Activated CD4-positive, alpha-beta T cell treated with anti-CD3 and anti-CD28 coated beads, Interleukin-2, amount 50 U/mL, for 24 hours (primary cell): ENCODE measurements at regions not wholly inside any gene's neighbourhood (a gene's known extent, or its start where the extent isn't known, plus 50 kb on each side); places are given as distances from the start of the nearest gene placed in this dataset.

ENCODE experiments used
- DNase-seq, 2 donors: peaks; one replicate each; pipeline ENCODE4 v3.0.0-alpha.2; 2020; ENCODE audit warnings: low read depth in 1 of 2, low spot score in 1 of 2

DNA sequence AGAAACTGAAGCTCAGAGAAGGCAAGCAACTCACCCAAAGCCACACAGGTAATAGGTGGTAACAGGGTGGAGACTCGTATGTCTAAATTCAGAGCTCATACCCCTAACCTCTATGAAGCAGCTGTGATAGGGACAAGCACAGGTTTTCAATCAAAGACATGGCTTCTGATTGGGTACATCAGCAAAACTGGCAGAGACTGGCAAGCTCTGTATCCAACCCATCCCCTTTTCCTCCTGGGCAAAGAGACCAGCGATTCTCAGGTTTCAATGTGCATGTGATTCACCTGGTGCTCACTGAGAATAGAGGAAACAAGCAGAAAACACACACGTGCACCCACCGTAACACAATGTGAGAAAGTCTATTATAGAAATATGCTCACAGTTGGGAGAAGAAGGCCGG is 153.0 kb downstream of the SMIM20 start:
- DNase-seq, result no peak

DNA sequence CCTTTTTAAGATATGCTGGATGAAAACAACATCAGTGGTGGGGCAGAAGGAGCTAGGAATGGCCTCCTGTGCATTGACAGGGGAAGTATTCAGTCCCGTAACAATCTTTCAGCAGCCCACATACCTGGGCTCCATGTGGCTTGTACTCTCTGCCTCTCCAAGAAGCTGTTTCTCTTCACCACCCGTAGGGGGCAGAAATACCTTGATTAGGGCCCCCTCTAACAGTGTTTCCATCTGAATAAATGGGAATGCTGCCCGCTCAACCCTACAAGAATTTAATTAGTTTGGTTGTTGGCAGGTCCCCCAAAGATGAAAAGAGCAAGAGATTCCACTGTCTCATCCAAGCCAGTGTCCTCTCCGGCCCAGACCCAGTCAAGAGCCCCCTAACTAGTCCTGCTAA is 155.2 kb downstream of the SMIM20 start:
- DNase-seq, result no peak

DNA sequence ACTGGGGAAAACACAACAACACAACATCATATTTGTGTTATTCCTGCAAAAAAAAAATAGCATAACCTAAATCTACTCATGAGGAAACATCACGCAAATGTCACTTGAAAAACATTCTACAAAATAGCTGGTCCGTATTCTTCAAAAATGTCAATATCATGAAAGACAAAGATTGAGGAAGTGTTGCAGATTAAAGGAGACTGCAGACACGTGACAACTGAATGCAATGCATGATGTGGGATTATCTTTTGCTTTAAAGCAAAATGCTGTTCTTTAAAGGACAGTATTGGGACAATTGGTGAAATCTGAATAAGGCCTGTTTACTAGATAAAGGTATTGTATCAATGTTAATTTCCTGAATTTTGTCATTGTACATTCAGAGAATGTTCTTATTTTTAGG is 157.7 kb downstream of the SMIM20 start:
- DNase-seq, result no peak

DNA sequence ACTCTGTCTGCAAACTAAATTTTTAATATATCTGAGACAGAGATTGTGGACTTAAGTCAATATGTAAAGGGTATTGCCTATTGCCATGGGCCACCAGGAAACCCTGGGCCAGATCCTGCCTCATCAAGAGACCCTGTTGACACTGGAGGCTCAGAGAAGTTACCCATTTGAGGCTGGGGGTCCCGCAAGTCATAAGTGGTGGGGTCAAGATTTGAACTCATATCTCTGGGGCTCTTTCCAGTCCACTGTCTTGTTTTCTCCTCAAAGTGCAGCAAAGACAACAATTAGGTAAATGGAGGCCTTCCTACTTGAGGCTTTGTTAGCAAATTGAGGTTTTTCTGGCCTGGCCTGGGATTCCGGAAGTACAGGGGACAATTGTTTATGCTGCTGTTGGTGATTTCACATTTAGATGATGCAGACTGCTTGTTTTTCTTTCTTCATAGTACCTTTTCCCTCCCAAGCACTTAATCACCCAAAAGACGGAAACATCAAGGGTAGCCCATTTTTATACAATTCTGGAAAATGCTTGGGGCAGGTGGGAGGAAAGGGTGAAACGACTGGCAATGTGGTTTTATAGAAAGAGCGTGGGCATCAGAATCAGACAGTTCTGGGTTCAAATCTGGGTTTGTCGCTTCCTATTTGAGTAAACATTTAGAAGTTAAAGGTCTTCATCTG is 160.0 kb downstream of the SMIM20 start:
- peak in 1 of 2 donors; percentile 54 for DNase-seq

DNA sequence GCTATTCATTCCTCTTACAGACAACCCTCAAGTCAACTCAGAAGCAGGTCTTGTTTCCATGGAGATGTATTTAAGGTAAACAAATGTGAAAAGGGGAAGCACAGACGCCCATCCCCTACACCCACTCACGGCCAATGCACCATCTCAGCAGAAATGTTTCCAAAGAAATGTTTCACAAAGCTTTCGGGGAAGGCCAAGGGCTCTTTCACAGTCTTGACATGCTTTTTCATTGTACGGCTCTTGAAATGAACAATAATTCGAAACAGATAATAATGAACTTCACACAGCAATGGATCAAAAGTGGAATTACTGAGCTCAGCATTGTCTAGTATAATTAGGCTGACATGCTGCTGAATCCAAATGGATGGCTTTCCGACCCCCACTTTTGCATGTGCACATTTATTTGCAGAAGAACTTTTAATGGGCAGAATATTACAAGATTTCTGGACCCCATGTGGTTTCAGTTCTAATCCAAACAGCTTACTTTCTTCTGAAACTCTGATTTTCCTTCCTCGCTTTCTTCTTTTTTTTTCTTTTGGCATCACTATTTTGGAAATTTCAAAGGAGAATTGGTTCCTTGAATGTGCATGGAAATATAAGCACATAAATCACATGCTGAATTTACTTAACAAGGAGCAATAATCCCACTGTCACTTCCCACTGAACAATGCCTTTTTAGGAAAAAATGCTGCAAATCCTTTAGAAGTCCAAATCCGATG is 160.9 kb downstream of the SMIM20 start:
- DNase-seq, result peak; percentile 28 to 72

DNA sequence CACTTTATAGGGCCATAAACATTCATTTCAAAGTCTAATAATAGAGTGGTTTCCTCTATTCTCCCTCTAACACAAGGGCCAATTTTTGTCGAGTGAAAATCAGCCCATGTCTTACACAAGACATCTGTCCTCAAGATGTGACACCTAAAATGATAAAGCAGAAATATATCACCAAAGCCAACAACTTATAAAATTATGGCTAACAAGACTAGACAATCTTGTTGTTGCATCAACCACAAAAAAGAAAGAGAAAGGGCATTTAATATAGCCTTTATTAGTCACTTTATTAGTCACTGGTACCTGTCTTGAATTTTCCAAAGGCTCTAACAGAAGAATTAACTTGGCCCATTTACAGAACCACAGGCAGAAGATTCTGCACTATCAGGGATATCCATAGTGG is 161.6 kb downstream of the SMIM20 start:
- no peak for DNase-seq

DNA sequence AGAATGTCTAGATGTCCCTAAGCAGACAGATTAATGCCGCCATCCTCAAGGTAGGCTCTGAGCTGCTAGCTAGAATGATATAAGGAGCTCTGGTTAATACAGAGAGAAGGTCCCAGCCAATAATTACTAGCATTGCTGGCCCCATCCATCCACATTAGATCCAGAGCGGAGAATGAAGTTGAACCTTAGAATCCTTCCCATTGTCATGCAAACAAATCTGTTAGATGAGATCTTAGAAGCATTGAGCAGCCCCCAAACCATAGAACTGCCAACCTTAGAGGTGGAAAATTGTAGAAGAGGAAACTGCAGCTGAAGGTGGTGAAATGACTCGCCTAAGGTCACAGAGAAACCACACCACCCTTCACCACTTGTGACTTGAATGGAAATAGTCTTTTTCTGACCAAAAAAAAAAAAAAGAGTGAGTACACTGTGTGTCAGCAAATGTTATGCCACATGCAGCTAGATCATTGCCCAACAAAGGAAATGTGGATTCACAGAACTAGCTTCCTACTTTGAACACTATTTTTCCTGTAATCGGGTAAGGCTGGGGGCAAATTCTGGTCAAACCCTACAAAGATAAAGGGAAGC is 162.1 kb downstream of the SMIM20 start:
- DNase-seq, result peak in 1 of 2 donors; percentile 59

DNA sequence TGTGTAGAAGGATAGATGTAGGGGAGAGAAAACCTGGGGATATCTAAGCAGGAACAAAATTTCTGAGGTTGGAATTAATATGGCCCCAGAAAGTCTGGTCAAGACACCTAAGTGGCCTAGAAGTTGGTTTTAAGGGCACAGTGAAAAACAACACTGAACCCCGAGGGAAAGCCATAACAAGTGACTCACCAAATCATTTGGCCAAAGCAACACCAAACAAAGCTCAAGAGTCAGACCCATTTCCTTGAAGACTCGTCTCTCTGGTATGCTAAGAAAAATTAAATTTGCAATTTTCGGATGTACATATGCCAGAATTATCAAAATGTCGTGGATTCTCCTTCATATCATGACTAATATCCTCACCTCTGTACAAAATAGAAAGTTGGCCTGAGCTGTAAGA is 162.9 kb downstream of the SMIM20 start:
- no peak for DNase-seq

DNA sequence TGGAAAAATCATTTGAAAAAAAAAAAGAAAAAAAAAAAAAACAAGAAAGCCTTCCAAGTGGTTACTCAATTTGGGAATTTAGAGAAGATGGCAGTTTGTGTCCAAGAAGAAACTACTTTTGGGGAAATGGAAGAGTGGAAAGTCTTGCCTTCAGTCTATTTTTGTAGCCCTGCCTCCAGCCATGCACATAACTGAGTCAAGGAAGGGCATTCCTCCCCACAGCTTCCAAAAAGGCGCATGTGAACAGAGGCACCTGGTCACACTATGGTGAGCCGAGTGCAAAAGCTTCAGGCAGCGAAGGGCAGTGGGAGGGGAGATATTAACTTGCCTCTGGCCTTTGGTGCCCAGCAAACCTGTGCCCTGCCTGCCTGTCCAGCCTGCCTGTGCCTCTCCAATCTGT is 163.7 kb downstream of the SMIM20 start:
- DNase-seq, result no peak

DNA sequence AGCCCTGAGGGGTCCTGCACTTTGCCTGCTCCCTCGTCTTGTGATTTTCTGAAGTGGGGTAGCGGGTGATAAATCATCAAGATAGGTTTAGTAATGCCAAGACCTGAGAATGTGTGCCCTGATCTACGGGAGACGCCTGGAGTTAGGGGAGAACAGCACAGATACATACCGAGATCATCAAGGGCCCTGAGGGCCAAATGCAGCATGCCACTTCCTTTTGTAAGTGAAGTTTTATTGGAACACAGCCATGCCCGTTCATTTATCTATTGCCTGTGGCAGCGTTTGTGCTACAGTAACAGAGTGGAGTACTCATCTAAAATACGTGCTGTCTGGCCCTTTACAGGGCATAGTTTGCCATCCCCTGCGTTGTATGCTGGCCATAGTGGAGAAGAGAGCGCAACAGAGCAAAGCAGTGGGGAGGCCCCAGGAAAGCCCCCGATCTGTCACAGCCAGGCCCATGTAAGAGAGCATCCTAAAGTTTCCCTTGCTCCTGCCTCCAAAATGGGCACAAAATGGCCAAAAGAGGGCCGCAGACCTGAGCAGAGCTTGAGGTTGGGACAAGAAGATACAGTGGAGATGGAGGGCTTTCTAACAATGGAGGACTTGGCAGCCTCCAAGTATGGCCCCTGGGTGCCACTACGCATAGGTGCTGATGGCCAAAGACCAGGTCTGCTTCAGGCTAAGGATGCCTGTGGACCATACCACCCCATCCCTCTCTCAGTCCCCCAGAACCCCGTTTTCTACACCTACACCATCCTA is 167.0 kb downstream of the SMIM20 start:
- DNase-seq, result no peak

DNA sequence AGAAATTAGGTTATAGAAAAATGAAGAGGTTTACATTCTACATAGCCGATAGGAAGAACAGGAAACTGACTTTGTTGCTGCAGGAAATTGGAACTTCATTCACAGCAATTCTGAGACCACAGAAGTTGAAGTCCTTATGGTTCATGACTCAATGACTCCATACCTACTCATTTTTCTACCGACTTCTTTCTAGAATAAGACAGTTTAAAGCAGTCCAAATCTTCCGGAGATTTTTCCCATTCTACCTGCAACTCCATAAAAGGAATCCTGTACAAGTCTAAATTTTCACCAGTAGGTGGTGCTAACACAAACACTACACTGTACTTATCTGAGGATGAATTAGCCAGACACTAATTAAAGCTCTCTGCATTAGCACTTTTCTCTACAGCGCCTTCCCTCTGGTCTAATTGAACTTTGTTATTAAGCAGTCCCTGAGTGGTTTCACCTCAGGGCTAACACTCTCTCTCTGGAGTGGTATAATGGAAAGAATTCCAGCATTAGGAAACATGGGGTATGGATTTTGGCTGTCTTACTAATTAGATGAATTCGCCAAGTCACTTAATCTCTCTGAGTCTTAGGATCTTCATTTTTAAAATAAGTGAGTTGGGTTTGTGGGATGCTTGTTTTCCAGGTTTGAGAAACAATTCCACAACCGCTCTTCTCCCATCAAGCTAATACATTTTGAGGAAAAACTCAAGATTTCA is 167.9 kb downstream of the SMIM20 start:
- DNase-seq, result no peak

DNA sequence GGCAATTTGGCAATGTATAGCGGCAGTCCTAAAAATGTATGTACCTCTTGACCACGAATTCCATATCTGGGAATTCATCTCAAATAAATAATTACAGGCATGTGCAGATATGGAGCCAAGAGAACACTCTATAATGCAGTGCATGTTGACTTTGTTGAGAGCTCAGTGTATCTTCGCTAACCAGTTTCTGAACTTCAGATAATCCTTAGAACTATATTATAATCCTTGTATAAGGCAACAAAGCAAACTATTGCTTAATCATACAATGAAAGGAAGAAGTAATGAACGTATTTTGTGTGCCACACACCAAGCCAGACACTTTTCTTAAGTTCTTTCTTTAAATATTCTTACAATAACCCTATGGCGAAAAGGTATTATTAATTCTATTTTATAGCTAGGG is 168.5 kb downstream of the SMIM20 start:
- DNase-seq, result no peak

DNA sequence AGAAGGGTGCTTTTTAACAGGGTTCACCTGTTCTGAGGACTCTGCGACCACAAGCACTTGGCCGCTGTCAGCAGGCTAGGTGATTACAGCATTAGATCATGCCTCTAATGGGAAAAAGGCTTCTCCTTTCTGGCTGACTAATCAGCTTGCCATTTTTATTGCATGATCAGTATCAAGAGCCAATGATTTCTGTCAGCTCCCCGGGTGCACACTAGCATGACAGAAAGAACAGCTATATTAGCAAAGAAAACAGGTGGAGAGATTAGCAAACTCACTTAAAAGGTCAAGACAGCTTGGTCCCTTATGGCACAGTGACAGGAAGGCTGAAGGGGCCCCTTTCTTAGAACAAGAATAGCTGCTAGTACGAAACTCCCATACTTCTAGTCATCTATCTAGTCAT is 170.0 kb downstream of the SMIM20 start:
- no peak for DNase-seq

DNA sequence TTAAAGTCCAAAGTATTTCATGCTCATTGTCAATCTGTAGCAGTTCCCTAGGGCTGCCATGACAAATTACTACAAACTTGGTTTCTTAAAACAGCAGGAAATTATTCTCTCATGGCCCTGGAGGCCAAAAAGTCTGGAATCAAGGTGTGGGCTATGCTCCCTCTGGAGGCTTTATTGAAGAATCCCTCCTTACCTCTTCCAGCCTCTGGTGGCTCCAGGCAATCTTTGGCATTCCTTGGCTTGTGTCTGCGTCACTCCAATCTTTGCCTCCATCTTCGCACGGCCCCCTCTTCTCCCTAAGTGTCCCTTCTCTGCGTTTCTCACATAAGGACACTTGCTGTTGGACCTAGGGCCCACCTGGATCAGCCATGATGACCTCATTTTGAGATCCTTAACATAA is 170.4 kb downstream of the SMIM20 start:
- DNase-seq, result no peak

DNA sequence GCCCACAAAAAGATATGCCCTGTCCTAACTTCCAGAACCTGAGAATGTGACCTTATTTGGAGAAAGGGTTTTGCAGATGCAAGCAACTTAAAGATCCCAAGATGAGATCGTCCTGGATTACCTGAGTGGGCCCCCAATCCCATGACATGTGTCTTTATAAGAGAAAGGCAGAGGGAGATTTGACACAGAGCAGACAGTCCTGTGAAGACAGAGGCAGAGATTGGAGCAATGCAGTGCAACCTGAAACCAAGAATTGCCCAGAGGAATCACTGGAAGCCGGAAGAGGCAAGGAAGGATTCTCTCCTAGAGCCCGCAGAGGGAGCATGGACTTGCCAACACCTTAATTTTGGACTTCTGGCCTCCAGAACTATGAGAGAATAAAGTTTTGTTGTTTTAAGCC is 171.5 kb downstream of the SMIM20 start:
- DNase-seq, result no peak

DNA sequence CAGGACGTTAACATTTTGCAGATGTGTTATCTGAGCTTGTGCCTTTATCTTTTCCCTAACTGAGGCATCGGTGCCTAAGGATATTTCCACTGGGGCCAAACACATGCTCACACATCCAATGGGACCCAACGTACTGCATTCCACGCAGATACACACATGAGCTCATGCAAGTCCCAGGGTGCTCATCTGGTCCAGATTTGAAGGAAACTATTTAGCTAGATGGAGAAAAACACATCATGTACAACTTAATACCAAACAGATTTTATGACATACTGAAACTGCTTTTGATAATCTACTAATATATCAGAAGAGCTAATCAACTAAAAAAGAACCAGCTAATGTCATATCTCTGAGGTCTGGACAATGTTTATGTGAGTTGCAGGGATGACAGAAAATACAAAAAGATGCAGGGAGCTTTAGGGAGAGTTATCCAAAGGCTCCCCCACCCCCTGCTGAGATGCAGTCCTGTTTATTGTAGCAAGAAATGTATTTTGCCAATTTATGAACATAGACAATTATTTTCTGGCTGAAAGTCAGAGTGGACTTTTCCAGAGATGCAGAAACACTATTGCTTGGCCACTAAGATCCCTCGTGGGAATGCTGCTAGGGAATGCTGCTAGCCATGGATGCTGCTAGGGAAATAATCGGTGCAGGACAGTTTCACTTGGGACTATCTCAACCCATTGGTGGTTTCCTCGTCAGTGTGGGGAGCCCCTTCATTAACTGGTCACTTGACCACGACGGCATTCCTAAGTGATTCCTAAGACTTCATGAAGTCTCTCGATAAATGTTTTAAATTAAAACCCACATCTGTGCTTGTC is 172.8 kb downstream of the SMIM20 start:
- no peak for DNase-seq

DNA sequence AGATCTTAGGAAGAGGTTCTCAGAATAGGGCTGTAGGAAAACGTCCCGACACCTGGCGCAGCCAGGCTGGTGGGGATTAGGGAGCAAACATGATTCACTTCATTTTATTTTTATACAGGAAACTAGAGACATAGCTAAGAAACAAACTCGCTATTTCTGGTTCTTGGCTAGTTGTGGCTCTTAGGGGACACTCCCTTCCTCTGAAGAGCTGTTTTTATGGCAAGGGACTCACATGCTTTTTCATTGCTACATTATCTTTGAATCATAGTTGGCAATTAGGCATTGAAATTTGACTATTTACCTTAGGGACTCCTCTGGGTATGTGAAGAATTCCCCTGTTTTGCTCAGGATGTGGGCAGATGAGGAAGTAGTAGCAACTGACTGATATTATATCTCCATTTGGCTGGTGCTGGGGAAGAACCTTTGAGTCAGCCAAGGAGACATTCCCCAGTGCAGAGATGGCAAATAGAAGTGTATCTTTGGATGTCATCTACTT is 174.5 kb downstream of the SMIM20 start:
- DNase-seq, result peak in 1 of 2 donors; percentile 60

DNA sequence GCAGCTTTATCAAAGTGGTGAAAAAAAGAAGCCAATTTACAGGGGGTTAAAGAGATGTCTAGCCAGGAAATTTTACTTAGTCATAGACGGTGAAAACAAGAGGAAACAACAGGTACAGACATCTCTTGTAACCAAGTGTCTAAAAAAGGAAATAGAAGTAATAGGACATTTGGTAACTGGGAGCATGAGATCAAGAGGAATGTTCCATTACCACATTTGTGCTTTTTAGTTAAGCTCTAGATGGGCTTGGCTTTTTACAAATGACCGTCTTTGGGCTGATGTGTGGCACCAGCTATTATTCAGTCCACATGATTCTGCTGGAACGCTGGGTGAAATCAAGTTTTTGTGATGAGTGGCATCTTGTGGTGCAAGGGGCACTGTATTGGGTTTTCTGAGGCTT is 179.5 kb downstream of the SMIM20 start:
- no peak for DNase-seq

DNA sequence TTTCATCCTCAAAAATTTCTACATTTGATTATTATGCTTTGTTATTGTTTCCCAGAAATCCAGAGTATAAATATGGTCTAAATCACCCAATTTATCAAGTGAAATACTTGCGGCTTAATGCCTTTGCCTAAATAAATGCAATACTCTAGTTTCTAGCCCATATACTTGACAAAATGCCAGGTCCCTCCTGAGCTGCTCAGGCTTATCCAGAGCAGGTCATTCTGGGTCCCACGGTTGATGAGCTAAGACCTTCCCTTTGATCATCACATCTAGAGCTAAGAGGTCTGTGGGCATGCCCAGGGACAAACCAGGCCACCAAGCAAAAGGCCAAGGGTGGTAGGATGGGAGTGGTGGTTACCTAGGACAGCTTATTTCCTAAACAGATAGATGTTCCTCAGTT is 180.1 kb downstream of the SMIM20 start:
- DNase-seq, result no peak

DNA sequence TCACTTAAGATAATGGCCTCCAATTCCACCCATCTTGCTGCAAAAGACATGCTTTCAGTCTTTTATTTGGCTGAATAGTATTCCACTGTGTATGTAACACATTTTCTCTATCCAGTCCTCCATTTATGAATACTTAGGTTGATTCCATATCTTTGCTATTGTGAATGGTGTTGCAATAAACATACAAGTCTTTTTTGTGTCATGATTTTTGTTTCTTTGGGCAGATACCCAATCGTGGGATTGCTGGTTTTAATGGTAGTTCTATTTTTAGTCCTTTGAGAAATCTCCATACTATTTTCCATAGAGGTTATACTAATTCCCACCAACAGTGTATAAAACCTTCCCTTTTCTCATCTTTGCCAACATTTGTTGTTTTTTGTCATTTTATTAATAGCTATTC is 180.9 kb downstream of the SMIM20 start:
- no peak for DNase-seq
